GM19397 (cell line): ENCODE measurements at regions not wholly inside any gene's neighbourhood (a gene's known extent, or its start where the extent isn't known, plus 50 kb on each side); places are given as distances from the start of the nearest gene placed in this dataset.
A peak's percentile ranks its signal among the peaks of the same experiment; 100 is the strongest.

Experiments used
- ATAC-seq: cut with Tn5 transposase; IDR thresholded peaks from one replicate; pipeline ENCODE4 v1.9.1; 2021; ENCODE audit warnings: mild to moderate bottlenecking, moderate library complexity; ENCODE audit not compliant: unreplicated experiment

GRCh38 chr3:157639756-157640426, 136.7 kb upstream of the VEPH1 start:
- no peak for ATAC-seq

GRCh38 chr3:157637866-157638265, 134.7 kb upstream of the VEPH1 start:
- ATAC-seq, result no peak

- no peak for ATAC-seq
Measured at GRCh38 chr3:157633241-157633640, 130.0 kb upstream of the VEPH1 start.

- ATAC-seq, result no peak
Measured at GRCh38 chr3:157632075-157632474, 128.9 kb upstream of the VEPH1 start.

GRCh38 chr3:157631478-157631877, 128.3 kb upstream of the VEPH1 start:
- ATAC-seq, result no peak

- no peak for ATAC-seq
Measured at GRCh38 chr3:157626817-157627216, 123.6 kb upstream of the VEPH1 start.

- no peak for ATAC-seq
Measured at GRCh38 chr3:157624801-157625200, 121.6 kb upstream of the VEPH1 start.

GRCh38 chr3:157618886-157619285, 115.7 kb upstream of the VEPH1 start:
- no peak for ATAC-seq

GRCh38 chr3:157618075-157618760, 115.0 kb upstream of the VEPH1 start:
- peak; percentile 71 for ATAC-seq

- ATAC-seq, result no peak
Measured at GRCh38 chr3:157614896-157615295, 111.7 kb upstream of the VEPH1 start.

GRCh38 chr3:157611536-157612076, 108.4 kb upstream of the VEPH1 start:
- ATAC-seq, result no peak

GRCh38 chr3:157610876-157611535, 107.8 kb upstream of the VEPH1 start:
- no peak for ATAC-seq

- ATAC-seq, result no peak
Measured at GRCh38 chr3:157607826-157608405, 104.7 kb upstream of the VEPH1 start.

- ATAC-seq, result no peak
Measured at GRCh38 chr3:157606852-157607197, 103.6 kb upstream of the VEPH1 start.

GRCh38 chr3:157606011-157606851, 103.0 kb upstream of the VEPH1 start:
- ATAC-seq, result peak; percentile 93

GRCh38 chr3:157605356-157605755, 102.1 kb upstream of the VEPH1 start:
- ATAC-seq, result no peak

GRCh38 chr3:157602424-157602823, 99.2 kb upstream of the VEPH1 start:
- ATAC-seq, result no peak

- ATAC-seq, result no peak
Measured at GRCh38 chr3:157595259-157595658, 92.0 kb upstream of the VEPH1 start.

GRCh38 chr3:157594413-157594812, 91.2 kb upstream of the VEPH1 start:
- no peak for ATAC-seq

- no peak for ATAC-seq
Measured at GRCh38 chr3:157592769-157593168, 89.6 kb upstream of the VEPH1 start.

- no peak for ATAC-seq
Measured at GRCh38 chr3:157590273-157590672, 87.1 kb upstream of the VEPH1 start.
